Endothelial cell of umbilical vein (primary cell): ENCODE measurements at regions not wholly inside any gene's neighbourhood (a gene's known extent, or its start where the extent isn't known, plus 50 kb on each side); places are given as distances from the start of the nearest gene placed in this dataset.
"Not testable (repeated sequence)": the region's sequence is repeated elsewhere in the genome, so short reads cannot be mapped to it uniquely, and the experiment has no call there.

ENCODE experiments used
- BruUV-seq: library from RNA; stranded (reverse); fragments of 400-500 nt; replicated peaks from 2 replicates; lab custom pipeline; 2021; lab: Mats Ljungman, UMichigan
- CTCF ChIA-PET: fragments of 300-600, 350-600 bp; sonication (Branson Sonifier 250); formaldehyde crosslinking; loops from one replicate; lab custom pipeline; 2021; ENCODE audit warnings: antibody characterized with exemption, inconsistent platforms; lab: Charles Lee
- POLR2A ChIA-PET: fragments of 300-600, 350-600 bp; sonication (Branson Sonifier 250); formaldehyde crosslinking; loops from one replicate; lab custom pipeline; 2021; ENCODE audit warnings: antibody characterized with exemption, inconsistent platforms; lab: Charles Lee
- DNase-seq: peaks from one replicate; pipeline ENCODE4 v3.0.0-alpha.2; 2011; ENCODE audit warnings: low read depth, low spot score
- FAIRE-seq: peaks from 2 replicates; lab custom pipeline; 2011; peaks lifted over from hg19 to GRCh38; lab: Jason Lieb, UNC
- H2AFZ ChIP-seq: 2 replicates; pipeline ENCODE4 v1.6.0; 2012; ENCODE audit warnings: low read depth, low read length, control low read depth, inconsistent platforms
- H3K27ac ChIP-seq: 2 replicates; pipeline ENCODE4 v1.5.1; 2011; ENCODE audit warnings: low read depth, mild to moderate bottlenecking, control low read depth, low read length, moderate library complexity; ENCODE audit not compliant: insufficient read depth
- H3K27me3 ChIP-seq, 2 experiments: 2 replicates each; pipeline versions ENCODE4 v1.6.0 to v1.6.1; 2011; ENCODE audit warnings: low read length in 2 of 2, mixed read lengths in 1 of 2; ENCODE audit not compliant: control insufficient read depth in 2 of 2, insufficient read depth in 2 of 2
- H3K36me3 ChIP-seq, 2 experiments: 2 replicates in 1 of 2; 3 replicates in 1 of 2; pipeline ENCODE4 v1.5.1; 2011; ENCODE audit warnings: low read length in 2 of 2, mild to moderate bottlenecking in 1 of 2, moderate library complexity in 1 of 2; ENCODE audit not compliant: control insufficient read depth in 2 of 2, insufficient read depth in 2 of 2; ENCODE audit errors: extremely low read depth in 1 of 2
- H3K4me1 ChIP-seq: 3 replicates; pipeline ENCODE4 v1.5.1; 2011; ENCODE audit warnings: mild to moderate bottlenecking, low read length; ENCODE audit not compliant: control insufficient read depth, insufficient read depth; ENCODE audit errors: extremely low read depth
- H3K4me2 ChIP-seq: 2 replicates; pipeline ENCODE4 v1.6.1; 2011; ENCODE audit warnings: low read length, control low read depth, mixed read lengths; ENCODE audit not compliant: insufficient read depth
- H3K4me3 ChIP-seq, 3 experiments: fragments of 200-600 bp in 1 of 3; sonication (generic), shearing (Covaris generic) in 1 of 3; replicated peaks in 1 of 3; 2 replicates each; pipeline ENCODE4 v1.5.1; 2011 to 2016; ENCODE audit warnings: control low read depth in 3 of 3, low read length in 3 of 3, mild to moderate bottlenecking in 2 of 3, inconsistent platforms in 1 of 3, low read depth in 1 of 3, moderate library complexity in 1 of 3; ENCODE audit not compliant: insufficient read depth in 1 of 3
- H3K79me2 ChIP-seq: 2 replicates; pipeline ENCODE4 v1.6.0; 2012; ENCODE audit warnings: low read length, inconsistent platforms; ENCODE audit not compliant: control insufficient read depth, insufficient read depth
- H3K9ac ChIP-seq: replicated peaks from 2 replicates; pipeline ENCODE3; 2011; ENCODE audit warnings: low read length, control low read depth; ENCODE audit not compliant: insufficient read depth; ENCODE audit errors: extremely low read depth
- H3K9me1 ChIP-seq: replicated peaks from 3 replicates; pipeline ENCODE4 v1.6.0; 2011; ENCODE audit warnings: mild to moderate bottlenecking, low read length; ENCODE audit not compliant: control insufficient read depth, insufficient read depth; ENCODE audit errors: extremely low read depth
- H3K9me3 ChIP-seq: replicated peaks from 2 replicates; pipeline ENCODE4 v1.5.1; 2012; ENCODE audit warnings: low read length, inconsistent platforms; ENCODE audit not compliant: control insufficient read depth, insufficient read depth
- H4K20me1 ChIP-seq: replicated peaks from 2 replicates; pipeline ENCODE3; 2011; ENCODE audit warnings: mild to moderate bottlenecking, low read length; ENCODE audit not compliant: control insufficient read depth, insufficient read depth; ENCODE audit errors: extremely low read depth
- dilution Hi-C: fragments of 300-500 bp; cut with MboI; formaldehyde crosslinking; loops from one replicate; pipeline ENCODE4 v1.15.0; 2019; ENCODE audit warnings: low sequenced_read_pairs; ENCODE audit not compliant: extremely low pct_ligation_motif_present
- intact Hi-C: fragments of 100-400 bp; cut with micrococcal nuclease; formaldehyde crosslinking; loops from one replicate; pipeline ENCODE4 v1.10.0; 2022

DNA sequence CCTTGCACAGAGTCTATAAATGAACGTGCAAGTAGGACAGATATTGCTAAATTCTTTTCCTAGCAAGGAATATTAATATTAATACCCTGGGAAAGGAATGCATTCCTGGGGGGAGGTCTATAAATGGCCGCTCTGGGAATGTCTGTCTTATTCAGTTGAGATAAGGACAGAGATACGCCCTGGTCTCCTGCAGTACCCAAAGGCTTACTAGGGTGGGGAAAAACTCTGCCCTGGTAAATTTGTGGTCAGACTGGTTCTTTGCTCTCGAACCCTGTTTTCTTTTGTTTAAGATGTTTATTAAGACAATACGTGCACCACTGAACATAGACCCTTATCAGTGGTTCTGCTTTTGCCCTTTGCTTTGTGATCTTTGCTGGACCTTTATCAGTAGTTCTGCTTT is 122.0 kb downstream of the ART5 start:
- H3K9me3 ChIP-seq, H3K27ac ChIP-seq, H2AFZ ChIP-seq, H3K4me1 ChIP-seq, H3K4me3 ChIP-seq, H3K9ac ChIP-seq, H3K27me3 ChIP-seq, BruUV-seq, FAIRE-seq, POLR2A ChIA-PET, H3K9me1 ChIP-seq, H3K79me2 ChIP-seq, H3K4me2 ChIP-seq, intact Hi-C loops, H3K36me3 ChIP-seq, DNase-seq, H4K20me1 ChIP-seq, CTCF ChIA-PET, dilution Hi-C loops: not testable (repeated sequence)

- POLR2A ChIA-PET, CTCF ChIA-PET, intact Hi-C loops, H3K9me3 ChIP-seq, H3K4me2 ChIP-seq, H3K4me3 ChIP-seq, H3K9ac ChIP-seq, H2AFZ ChIP-seq, H3K27ac ChIP-seq, FAIRE-seq, DNase-seq, H3K4me1 ChIP-seq, BruUV-seq, H3K36me3 ChIP-seq, H3K79me2 ChIP-seq, H3K27me3 ChIP-seq, H3K9me1 ChIP-seq, H4K20me1 ChIP-seq, dilution Hi-C loops: not testable (repeated sequence)
These were observed 124.7 kb downstream of the ART5 start for GRCh38 chr11:3516934-3517567.

DNA sequence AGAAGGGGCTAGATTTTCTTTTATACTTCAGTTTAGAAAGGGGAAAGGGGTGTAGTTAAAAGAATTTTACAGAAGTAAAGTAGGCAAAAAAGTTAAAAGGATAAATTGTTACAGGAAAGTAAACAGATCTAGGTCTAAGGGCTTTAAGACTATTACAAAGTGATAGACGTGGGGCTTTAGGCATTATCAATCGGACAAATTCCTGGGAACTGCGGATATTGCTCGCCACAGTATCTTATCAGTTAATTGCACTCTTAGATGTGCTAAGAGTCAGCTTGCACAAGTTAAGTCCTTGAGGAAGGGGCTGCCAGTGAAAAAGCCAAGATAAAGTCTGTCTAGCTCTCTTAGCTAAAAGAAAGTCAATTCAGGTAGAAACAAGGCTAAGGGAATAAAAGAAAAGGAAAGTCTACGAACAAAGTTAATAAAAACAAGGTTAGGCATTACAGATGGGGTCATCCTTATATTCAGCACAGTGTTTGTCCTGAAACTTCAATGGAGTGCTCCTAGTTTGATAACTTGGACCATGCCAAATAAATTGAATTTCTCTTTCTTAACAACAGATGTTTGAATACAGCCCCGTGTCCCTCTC is 125.4 kb downstream of the ART5 start:
- H3K9me3 ChIP-seq, H3K36me3 ChIP-seq, H3K27me3 ChIP-seq, H3K27ac ChIP-seq, CTCF ChIA-PET, FAIRE-seq, H2AFZ ChIP-seq, dilution Hi-C loops, H3K79me2 ChIP-seq, DNase-seq, BruUV-seq, H3K4me1 ChIP-seq, H3K4me2 ChIP-seq, H4K20me1 ChIP-seq, POLR2A ChIA-PET, H3K9ac ChIP-seq, H3K9me1 ChIP-seq, H3K4me3 ChIP-seq, intact Hi-C loops: not testable (repeated sequence)

- H3K9ac ChIP-seq, CTCF ChIA-PET, dilution Hi-C loops, H3K4me2 ChIP-seq, H3K9me1 ChIP-seq, H4K20me1 ChIP-seq, H3K27me3 ChIP-seq, H3K4me1 ChIP-seq, H3K9me3 ChIP-seq, H3K4me3 ChIP-seq, H3K79me2 ChIP-seq, POLR2A ChIA-PET, FAIRE-seq, H3K36me3 ChIP-seq, BruUV-seq, intact Hi-C loops, DNase-seq, H3K27ac ChIP-seq, H2AFZ ChIP-seq: not testable (repeated sequence)
These were observed 127.0 kb downstream of the ART5 start for GRCh38 chr11:3514635-3515424.
